TTC549 (cell line): ENCODE measurements at regions not wholly inside any gene's neighbourhood (a gene's known extent, or its start where the extent isn't known, plus 50 kb on each side); places are given as distances from the start of the nearest gene placed in this dataset.
A peak's percentile ranks its signal among the peaks of the same experiment; 100 is the strongest.
"Not testable (repeated sequence)": the region's sequence is repeated elsewhere in the genome, so short reads cannot be mapped to it uniquely, and the experiment has no call there.

Experiments used
- FAIRE-seq: peaks from 2 replicates; lab custom pipeline; 2012; peaks lifted over from hg19 to GRCh38; lab: Jason Lieb, UNC

- FAIRE-seq = no peak
Measured at GRCh38 chr1:243996223-243996622, 54.9 kb upstream of the ZBTB18 start.

- FAIRE-seq = no peak
Measured at GRCh38 chr1:243991650-243992049, 59.4 kb upstream of the ZBTB18 start.

GRCh38 chr1:243984788-243985187, 66.3 kb upstream of the ZBTB18 start:
- FAIRE-seq = no peak

- no peak for FAIRE-seq
Measured at GRCh38 chr1:243982447-243983018, 68.5 kb upstream of the ZBTB18 start.

GRCh38 chr1:243980471-243980870, 70.6 kb upstream of the ZBTB18 start:
- FAIRE-seq = no peak

GRCh38 chr1:243980071-243980470, 71.0 kb upstream of the ZBTB18 start:
- FAIRE-seq = peak; percentile 97

- FAIRE-seq = no peak
Measured at GRCh38 chr1:243979396-243979795, 71.7 kb upstream of the ZBTB18 start.

- FAIRE-seq = no peak
Measured at GRCh38 chr1:243977094-243977493, 74.0 kb upstream of the ZBTB18 start.

- no peak for FAIRE-seq
Measured at GRCh38 chr1:243974451-243975292, 76.4 kb upstream of the ZBTB18 start.

GRCh38 chr1:243973169-243973568, 77.9 kb upstream of the ZBTB18 start:
- no peak for FAIRE-seq

GRCh38 chr1:243970077-243970476, 81.0 kb upstream of the ZBTB18 start:
- FAIRE-seq = no peak

- no peak for FAIRE-seq
Measured at GRCh38 chr1:243968413-243968812, 82.7 kb upstream of the ZBTB18 start.

- peak; percentile 88 for FAIRE-seq
Measured at GRCh38 chr1:243964915-243965314, 86.2 kb upstream of the ZBTB18 start.

- no peak for FAIRE-seq
Measured at GRCh38 chr1:243963571-243963970, 87.5 kb upstream of the ZBTB18 start.

- FAIRE-seq = no peak
Measured at GRCh38 chr1:243962541-243962940, 88.5 kb upstream of the ZBTB18 start.

GRCh38 chr1:243959998-243960397, 91.1 kb upstream of the ZBTB18 start:
- no peak for FAIRE-seq

GRCh38 chr1:243957141-243957540, 93.9 kb upstream of the ZBTB18 start:
- FAIRE-seq = no peak

- FAIRE-seq = no peak
Measured at GRCh38 chr1:243956450-243956849, 94.6 kb upstream of the ZBTB18 start.

GRCh38 chr1:243951207-243951606, 99.9 kb upstream of the ZBTB18 start:
- FAIRE-seq = not testable (repeated sequence)

- FAIRE-seq = no peak
Measured at GRCh38 chr1:243950166-243950565, 100.1 kb upstream of the AKT3 start.

- FAIRE-seq = no peak
Measured at GRCh38 chr1:243946946-243947345, 96.9 kb upstream of the AKT3 start.

- FAIRE-seq = no peak
Measured at GRCh38 chr1:243946253-243946652, 96.2 kb upstream of the AKT3 start.

GRCh38 chr1:243945727-243946126, 95.7 kb upstream of the AKT3 start:
- FAIRE-seq = no peak
